ENCODE measurements at regions not wholly inside any gene's neighbourhood (a gene's known extent, or its start where the extent isn't known, plus 50 kb on each side); places are given as distances from the start of the nearest gene placed in this dataset.

- TF ChIP-seq ATF3 (IDR thresholded peaks at IDR 0.05; ENCODE audit: borderline replicate concordance, extremely low read depth, low read depth, low read length) (no peak), EZH2 (IDR thresholded peaks at IDR 0.05; ENCODE audit: borderline replicate concordance, control insufficient read depth, low read depth, low read length) (no peak), SUZ12 (IDR thresholded peaks at IDR 0.05; ENCODE audit: unreplicated experiment) (no peak), PBX3 (IDR thresholded peaks at IDR 0.05; ENCODE audit: insufficient replicate concordance, low read depth, low read length) (no peak), BCL3 (IDR thresholded peaks at IDR 0.05; ENCODE audit: borderline replicate concordance, insufficient read depth, low read depth, low read length, poor library complexity, severe bottlenecking) (no peak), CTCF (IDR thresholded peaks at IDR 0.05 in 2 of 3, conservative IDR thresholded peaks at IDR 0.05 in 1 of 3; ENCODE audit: control insufficient read depth in 2 of 3, extremely low read depth in 1 of 3, insufficient read depth in 1 of 3, low read depth in 3 of 3, low read length in 3 of 3) (no peak), IRF3 (IDR thresholded peaks at IDR 0.05) (no peak), REST (IDR thresholded peaks at IDR 0.05; ENCODE audit: low read depth, low read length) (no peak), GABPA (IDR thresholded peaks at IDR 0.05; ENCODE audit: low read depth) (no peak), RBBP5 (conservative IDR thresholded peaks at IDR 0.05) (no peak), ZNF384 (IDR thresholded peaks at IDR 0.05; ENCODE audit: borderline replicate concordance, low read depth, low read length) (no peak), ZNF274 (IDR thresholded peaks at IDR 0.05; ENCODE audit: insufficient read depth, insufficient read length) (no peak), POLR2AphosphoS5 (IDR thresholded peaks at IDR 0.05; ENCODE audit: low read length) (no peak), MTA2 (IDR thresholded peaks at IDR 0.05; ENCODE audit: low read depth) (no peak)
Observed at GRCh38 chr2:125747165-125747425, 908.9 kb upstream of the GYPC start.

Data from GM12878 (cell line).